Vagina (tissue), 2 donors: ENCODE measurements at regions not wholly inside any gene's neighbourhood (a gene's known extent, or its start where the extent isn't known, plus 50 kb on each side); places are given as distances from the start of the nearest gene placed in this dataset.

Experiments
- DNase-seq, 2 donors: peaks; one replicate each; pipeline ENCODE4 v3.0.0-alpha.2; 2017; ENCODE audit errors: extremely low spot score in 2 of 2
- H3K27ac ChIP-seq: fragments of 200-600 bp; sonication (generic); one replicate; pipeline ENCODE4 v1.5.1; 2019
- H3K27me3 ChIP-seq: fragments of 200-600 bp; sonication (generic); one replicate; pipeline ENCODE4 v1.5.1; 2019
- H3K36me3 ChIP-seq, 2 donors: fragments of 200-600 bp; sonication (generic); one replicate each; pipeline ENCODE4 v1.5.1; 2017 to 2019
- H3K4me1 ChIP-seq: fragments of 200-600 bp; sonication (generic); one replicate; pipeline ENCODE4 v1.5.1; 2019
- H3K4me3 ChIP-seq, 2 donors: fragments of 200-600 bp; sonication (generic); 1 replicate in 1 of 2; 2 replicates in 1 of 2; pipeline ENCODE4 v1.5.1; 2016 to 2019
- H3K9me3 ChIP-seq: fragments of 200-600 bp; sonication (generic); one replicate; pipeline ENCODE4 v1.5.1; 2019
- POLR2A ChIP-seq, 2 donors: fragments of 450-650 bp; IDR thresholded peaks; one replicate each; pipeline ENCODE4 v1.6.1; 2017; ENCODE audit warnings: antibody characterized with exemption in 2 of 2, mild to moderate bottlenecking in 2 of 2, moderate library complexity in 2 of 2
- POLR2AphosphoS5 ChIP-seq, 2 donors: sonication (generic); formaldehyde crosslinking; IDR thresholded peaks; one replicate each; pipeline ENCODE4 v1.9.0; 2017; ENCODE audit warnings: antibody characterized with exemption in 2 of 2, mild to moderate bottlenecking in 2 of 2, low read depth in 1 of 2; ENCODE audit not compliant: insufficient read depth in 1 of 2
- intact Hi-C: fragments of 100-400 bp; cut with DNase I; formaldehyde crosslinking; loops from one replicate; pipeline ENCODE4 v1.15.1; 2023
- TF ChIP-seq, protein P1 (sequence below), 3 experiments: fragments of 450-650 bp in 2 of 3; fragments of 200-600 bp in 1 of 3; sonication (generic) in 1 of 3; IDR thresholded peaks; one replicate each; pipeline ENCODE4 v1.5.1; 2017 to 2019; ENCODE audit warnings: antibody characterized with exemption in 3 of 3, mild to moderate bottlenecking in 2 of 3, moderate library complexity in 2 of 3

DNA sequence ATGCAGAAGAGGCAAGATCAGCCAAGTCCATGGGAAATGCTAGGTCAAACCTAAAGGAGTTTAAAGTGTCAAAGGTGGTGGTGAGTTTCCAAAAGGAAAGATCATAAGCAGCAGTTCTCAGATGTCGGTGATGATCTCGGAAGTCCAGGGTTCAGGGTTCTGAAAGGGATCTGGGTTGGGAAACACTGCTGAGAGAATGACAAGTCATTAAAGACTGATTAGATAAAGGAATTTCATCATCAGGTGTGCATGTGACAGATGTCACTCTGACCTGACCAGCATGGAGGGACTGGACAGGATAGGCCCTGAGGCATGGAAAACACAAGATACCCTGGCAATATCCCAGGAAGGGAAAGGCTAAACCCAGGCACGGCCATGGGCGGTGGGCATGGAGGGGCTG is 195.7 kb upstream of the TBL1X start:
- no peak for TF ChIP-seq POLR2A (IDR thresholded peaks at IDR 0.05)
- TF ChIP-seq POLR2AphosphoS5 (IDR thresholded peaks at IDR 0.05; ENCODE audit: insufficient read depth in 1 of 2, low read depth in 1 of 2) = no peak
- TF ChIP-seq, protein P1, sequence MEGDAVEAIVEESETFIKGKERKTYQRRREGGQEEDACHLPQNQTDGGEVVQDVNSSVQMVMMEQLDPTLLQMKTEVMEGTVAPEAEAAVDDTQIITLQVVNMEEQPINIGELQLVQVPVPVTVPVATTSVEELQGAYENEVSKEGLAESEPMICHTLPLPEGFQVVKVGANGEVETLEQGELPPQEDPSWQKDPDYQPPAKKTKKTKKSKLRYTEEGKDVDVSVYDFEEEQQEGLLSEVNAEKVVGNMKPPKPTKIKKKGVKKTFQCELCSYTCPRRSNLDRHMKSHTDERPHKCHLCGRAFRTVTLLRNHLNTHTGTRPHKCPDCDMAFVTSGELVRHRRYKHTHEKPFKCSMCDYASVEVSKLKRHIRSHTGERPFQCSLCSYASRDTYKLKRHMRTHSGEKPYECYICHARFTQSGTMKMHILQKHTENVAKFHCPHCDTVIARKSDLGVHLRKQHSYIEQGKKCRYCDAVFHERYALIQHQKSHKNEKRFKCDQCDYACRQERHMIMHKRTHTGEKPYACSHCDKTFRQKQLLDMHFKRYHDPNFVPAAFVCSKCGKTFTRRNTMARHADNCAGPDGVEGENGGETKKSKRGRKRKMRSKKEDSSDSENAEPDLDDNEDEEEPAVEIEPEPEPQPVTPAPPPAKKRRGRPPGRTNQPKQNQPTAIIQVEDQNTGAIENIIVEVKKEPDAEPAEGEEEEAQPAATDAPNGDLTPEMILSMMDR (IDR thresholded peaks at IDR 0.05) = no peak
- no peaks in the 10 kb centered on the region for H3K36me3 ChIP-seq
- DNase-seq = no peak

DNA sequence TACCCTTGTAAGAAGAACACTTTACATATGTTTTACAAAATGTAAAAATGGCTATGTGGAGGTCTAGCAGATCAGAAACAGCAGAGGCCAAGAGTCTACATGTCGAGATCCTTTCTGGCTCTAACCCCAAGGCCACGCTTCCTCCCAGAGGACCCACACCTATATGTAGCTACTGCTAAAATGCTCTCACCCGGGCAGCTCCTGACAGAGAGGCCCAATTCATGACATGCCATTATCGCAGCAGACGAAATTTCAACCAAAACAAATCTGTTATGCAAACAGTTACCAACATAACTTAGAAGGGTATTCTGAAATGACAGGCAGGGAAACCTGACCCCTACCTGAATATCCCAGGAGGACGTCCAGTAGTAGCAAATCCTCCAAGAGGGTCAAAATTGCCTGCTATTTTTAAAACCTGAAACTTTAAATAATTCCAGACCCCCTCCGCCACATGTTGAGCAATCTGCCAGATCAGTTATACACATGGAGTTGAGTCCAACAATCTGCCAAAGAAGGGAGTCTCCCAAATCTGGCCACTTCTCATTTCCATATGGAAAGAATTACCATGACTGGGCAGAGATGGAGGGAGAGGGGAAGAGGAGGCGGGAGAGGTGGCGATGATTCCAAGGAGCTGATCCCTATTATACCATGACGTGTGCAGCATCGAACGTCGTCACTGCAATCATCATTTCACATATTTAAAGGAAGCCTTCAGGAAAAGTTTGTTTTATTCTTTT is 192.9 kb upstream of the TBL1X start:
- H3K36me3 ChIP-seq = no peaks in the 10 kb centered on the region
- intact Hi-C loops = no loop called here
- no peaks in the 10 kb centered on the region for H3K4me1 ChIP-seq
- no peaks in the 10 kb centered on the region for H3K9me3 ChIP-seq
- TF ChIP-seq POLR2AphosphoS5 (IDR thresholded peaks at IDR 0.05; ENCODE audit: insufficient read depth in 1 of 2, low read depth in 1 of 2) = no peak
- TF ChIP-seq POLR2A (IDR thresholded peaks at IDR 0.05) = no peak
- TF ChIP-seq, protein P1 (IDR thresholded peaks at IDR 0.05) = no peak
- DNase-seq = no peak
- H3K4me3 ChIP-seq = no peak overlapping the region
- H3K27me3 ChIP-seq = no peaks in the 10 kb centered on the region
- no peak overlapping the region for H3K27ac ChIP-seq

More for the DNA sequence above, 195.7 kb upstream of the TBL1X start:
- Histone ChIP-seq H3K27ac (no peak overlapping the region), H3K27me3 (no peaks in the 10 kb centered on the region), H3K4me1 (no peaks in the 10 kb centered on the region), H3K4me3 (no peak overlapping the region), H3K9me3 (no peaks in the 10 kb centered on the region)
- intact Hi-C loops = no loop called here

DNA sequence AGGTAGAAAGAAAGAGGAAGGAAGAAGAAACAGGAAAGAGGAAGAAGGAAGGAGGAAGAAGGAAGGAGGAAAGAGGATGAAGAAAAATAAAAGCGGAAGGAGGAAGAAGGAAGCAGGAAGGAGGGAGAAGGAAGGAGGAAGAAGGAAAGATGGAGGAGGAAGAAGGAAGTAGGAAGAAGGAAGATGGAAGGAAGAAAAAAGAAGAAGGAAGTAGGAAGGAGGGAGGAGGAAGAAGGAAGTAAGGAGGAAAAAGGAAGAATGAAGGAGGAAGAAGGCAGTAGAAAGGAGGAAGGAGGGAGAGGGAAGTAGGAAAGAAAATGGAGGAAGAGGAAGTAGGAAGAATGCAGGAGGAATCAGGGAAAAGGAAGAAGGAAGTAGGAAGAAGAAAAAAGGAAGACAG is 191.1 kb upstream of the TBL1X start:
- Histone ChIP-seq H3K4me3 (no peak overlapping the region), H3K9me3 (no peaks in the 10 kb centered on the region), H3K4me1 (no peaks in the 10 kb centered on the region), H3K36me3 (no peaks in the 10 kb centered on the region), H3K27ac (no peak overlapping the region), H3K27me3 (no peaks in the 10 kb centered on the region)
- intact Hi-C loops = no loop called here
- DNase-seq = no peak
- TF ChIP-seq, protein P1 (IDR thresholded peaks at IDR 0.05) = no peak

DNA sequence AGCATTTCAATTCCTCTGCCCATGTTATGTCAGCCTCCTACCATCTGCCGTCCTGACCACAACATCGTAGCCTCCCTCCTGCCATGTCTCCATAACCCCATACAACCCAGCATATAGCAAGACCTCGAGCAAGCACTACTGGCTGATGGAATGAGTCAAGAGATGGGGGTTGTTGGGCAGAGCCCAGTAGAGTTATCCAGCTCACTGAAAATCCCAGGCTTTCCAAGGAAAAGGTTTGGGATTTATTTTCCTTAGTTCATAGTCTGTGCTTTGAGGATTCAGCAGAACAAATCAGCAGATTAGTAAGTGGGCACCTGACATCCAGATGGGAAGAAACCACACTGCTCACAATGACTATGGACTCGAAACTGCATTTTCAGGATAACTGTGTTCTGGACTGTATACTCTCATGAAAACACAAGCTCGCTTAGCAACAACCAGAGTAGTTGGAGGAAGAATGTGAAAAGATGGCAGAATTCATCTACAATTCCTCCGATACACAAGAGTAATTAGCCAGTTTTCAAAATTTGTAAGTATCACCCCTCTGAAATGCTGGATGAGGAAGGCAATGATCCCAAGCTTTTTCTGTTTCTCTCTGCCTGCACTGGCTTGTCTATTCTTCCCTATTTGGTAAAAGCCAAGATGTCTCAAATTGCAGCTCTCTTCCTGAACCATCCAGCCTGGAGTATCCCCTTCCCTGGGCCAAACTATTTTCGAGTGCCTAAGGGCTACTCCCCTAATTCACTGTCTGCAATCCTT is 186.2 kb upstream of the TBL1X start:
- Histone ChIP-seq H3K4me1 (no peaks in the 10 kb centered on the region), H3K27ac (peak overlapping the region; percentile 30), H3K4me3 (no peak overlapping the region), H3K27me3 (no peaks in the 10 kb centered on the region), H3K36me3 (no peaks in the 10 kb centered on the region), H3K9me3 (no peaks in the 10 kb centered on the region)
- DNase-seq = no peak
- no peak for TF ChIP-seq POLR2AphosphoS5 (IDR thresholded peaks at IDR 0.05; ENCODE audit: insufficient read depth in 1 of 2, low read depth in 1 of 2)
- TF ChIP-seq, protein P1 (IDR thresholded peaks at IDR 0.05) = no peak
- no peak for TF ChIP-seq POLR2A (IDR thresholded peaks at IDR 0.05)
- intact Hi-C loops = no loop called here

DNA sequence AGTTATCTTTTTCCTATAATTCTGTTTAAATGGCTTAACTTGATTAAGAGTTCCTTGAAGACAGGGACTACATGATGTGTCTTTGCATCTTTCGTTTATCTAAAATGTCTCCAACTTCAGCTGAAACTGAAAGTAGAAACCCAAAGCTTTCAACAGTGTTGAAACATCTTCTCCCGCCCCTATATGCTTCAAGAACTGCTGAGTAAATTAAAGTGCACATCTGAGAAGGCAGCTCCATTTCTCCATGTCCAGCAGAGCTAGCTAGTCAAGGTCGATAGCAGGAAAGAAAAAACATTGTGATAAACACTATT is 185.7 kb upstream of the TBL1X start:
- intact Hi-C loops = no loop called here
- H3K9me3 ChIP-seq = no peaks in the 10 kb centered on the region
- H3K27me3 ChIP-seq = no peaks in the 10 kb centered on the region
- H3K4me1 ChIP-seq = no peaks in the 10 kb centered on the region
- DNase-seq = no peak
- no peak overlapping the region for H3K4me3 ChIP-seq
- H3K36me3 ChIP-seq = no peaks in the 10 kb centered on the region
- TF ChIP-seq, protein P1 (IDR thresholded peaks at IDR 0.05) = no peak
- TF ChIP-seq POLR2A (IDR thresholded peaks at IDR 0.05) = no peak
- peak overlapping the region; percentile 30 for H3K27ac ChIP-seq
